GM19324 (cell line): ENCODE measurements at regions not wholly inside any gene's neighbourhood (a gene's known extent, or its start where the extent isn't known, plus 50 kb on each side); places are given as distances from the start of the nearest gene placed in this dataset.
"Not testable (repeated sequence)": the region's sequence is repeated elsewhere in the genome, so short reads cannot be mapped to it uniquely, and the experiment has no call there.

ENCODE experiments used
- ATAC-seq: cut with Tn5 transposase; IDR thresholded peaks from one replicate; pipeline ENCODE4 v1.9.1; 2021; ENCODE audit warnings: mild to moderate bottlenecking, moderate library complexity; ENCODE audit not compliant: unreplicated experiment, low FRiP score

GRCh38 chr12:18840997-18841396 is 103.1 kb downstream of the CAPZA3 start:
- ATAC-seq, result not testable (repeated sequence)

- ATAC-seq, result no peak
Observed at GRCh38 chr12:18849080-18849479, 111.2 kb downstream of the CAPZA3 start.

GRCh38 chr12:18849761-18850160 is 111.8 kb downstream of the CAPZA3 start:
- ATAC-seq, result no peak

GRCh38 chr12:18850752-18851151 is 112.8 kb downstream of the CAPZA3 start:
- ATAC-seq, result no peak

GRCh38 chr12:18851271-18851670 is 113.4 kb downstream of the CAPZA3 start:
- ATAC-seq, result no peak

- ATAC-seq, result no peak
Observed at GRCh38 chr12:18853570-18854366, 115.8 kb downstream of the CAPZA3 start.

GRCh38 chr12:18857656-18858055 is 119.7 kb downstream of the CAPZA3 start:
- ATAC-seq, result no peak

- ATAC-seq, result no peak
Observed at GRCh38 chr12:18859400-18859799, 121.5 kb downstream of the CAPZA3 start.

GRCh38 chr12:18861287-18861858 is 123.5 kb downstream of the CAPZA3 start:
- ATAC-seq, result no peak

- ATAC-seq, result no peak
Observed at GRCh38 chr12:18863769-18864500, 126.0 kb downstream of the CAPZA3 start.

GRCh38 chr12:18864900-18865561 is 127.1 kb downstream of the CAPZA3 start:
- no peak for ATAC-seq

GRCh38 chr12:18868717-18869116 is 130.8 kb downstream of the CAPZA3 start:
- no peak for ATAC-seq

- no peak for ATAC-seq
Observed at GRCh38 chr12:18872770-18873169, 134.9 kb downstream of the CAPZA3 start.

GRCh38 chr12:18878676-18879180 is 140.8 kb downstream of the CAPZA3 start:
- no peak for ATAC-seq

- ATAC-seq, result no peak
Observed at GRCh38 chr12:18882690-18883089, 144.8 kb downstream of the CAPZA3 start.

GRCh38 chr12:18886962-18887361 is 149.0 kb downstream of the CAPZA3 start:
- ATAC-seq, result no peak

- ATAC-seq, result no peak
Observed at GRCh38 chr12:18887368-18887767, 149.4 kb downstream of the CAPZA3 start.

GRCh38 chr12:18888047-18888446 is 150.1 kb downstream of the CAPZA3 start:
- ATAC-seq, result no peak

- not testable (repeated sequence) for ATAC-seq
Observed at GRCh38 chr12:18890621-18891020, 152.7 kb downstream of the CAPZA3 start.

- ATAC-seq, result no peak
Observed at GRCh38 chr12:18895540-18895939, 157.6 kb downstream of the CAPZA3 start.

GRCh38 chr12:18895946-18896345 is 158.0 kb downstream of the CAPZA3 start:
- ATAC-seq, result no peak
